ENCODE measurements at regions not wholly inside any gene's neighbourhood (a gene's known extent, or its start where the extent isn't known, plus 50 kb on each side); places are given as distances from the start of the nearest gene placed in this dataset.

- in situ Hi-C loops (cut with MboI): loop anchor here (25.0 kb wide), 1 partner anchor 302 kb away; no protein-coding TSS in a partner anchor
- peaks cover 4% of the 10 kb centered on the region for H3K9me3 ChIP-seq (ENCODE audit: low read depth)
- TF ChIP-seq EZH2 (IDR thresholded peaks at IDR 0.05; ENCODE audit: insufficient read depth, poor library complexity, severe bottlenecking): no peak
- TF ChIP-seq EZH2phosphoT487 (IDR thresholded peaks at IDR 0.05; ENCODE audit: insufficient read depth, low read depth): no peak
These were observed 71.6 kb upstream of the C1GALT1 start for GRCh38 chr7:7110706-7111105.

GRCh38 chr7:7112868-7113267 lies 69.5 kb upstream of the C1GALT1 start:
- no peak overlapping the region for H3K4me3 ChIP-seq
- no peaks in the 10 kb centered on the region for H3K27me3 ChIP-seq (replicated peaks; ENCODE audit: insufficient read depth)
- DNase-seq: no peak
- WGBS, 2 experiments (ENCODE audit: low coverage in 1 of 2, low lambda C conversion rate in 2 of 2, missing lambda C conversion rate in 2 of 2): 75 to 82% methylated on average over 1 of the region's 1 CpG
- no peaks in the 10 kb centered on the region for H4K20me1 ChIP-seq (ENCODE audit: insufficient read depth)
- H2AFZ ChIP-seq: no peak overlapping the region
- no peaks in the 10 kb centered on the region for H3K36me3 ChIP-seq (ENCODE audit: low read depth)
- peaks cover 4% of the 10 kb centered on the region for H3K9me3 ChIP-seq (ENCODE audit: low read depth)
- no peak overlapping the region for H3K9ac ChIP-seq
- no peaks in the 10 kb centered on the region for H3K79me2 ChIP-seq (ENCODE audit: insufficient read depth)
- H3K9me2 ChIP-seq (ENCODE audit: insufficient read depth): no peaks in the 10 kb centered on the region
- TF ChIP-seq EZH2phosphoT487 (IDR thresholded peaks at IDR 0.05; ENCODE audit: insufficient read depth, low read depth): no peak
- TF ChIP-seq EZH2 (IDR thresholded peaks at IDR 0.05; ENCODE audit: insufficient read depth, poor library complexity, severe bottlenecking): no peak
- H3F3A ChIP-seq (ENCODE audit: insufficient read depth): no peaks in the 10 kb centered on the region
- H3K4me1 ChIP-seq (ENCODE audit: insufficient read depth): no peaks in the 10 kb centered on the region
- in situ Hi-C loops (cut with MboI): loop anchor here (25.0 kb wide), 1 partner anchor 299 kb away; no protein-coding TSS in a partner anchor
- H3K4me2 ChIP-seq (ENCODE audit: unreplicated experiment): no peak overlapping the region
- no peak overlapping the region for H3K27ac ChIP-seq

More at GRCh38 chr7:7110706-7111105, 71.6 kb upstream of the C1GALT1 start:
- Histone ChIP-seq H4K20me1 (ENCODE audit: insufficient read depth) (no peaks in the 10 kb centered on the region), H3F3A (ENCODE audit: insufficient read depth) (no peaks in the 10 kb centered on the region), H3K9me2 (ENCODE audit: insufficient read depth) (no peaks in the 10 kb centered on the region), H3K27ac (no peak overlapping the region), H3K36me3 (ENCODE audit: low read depth) (no peaks in the 10 kb centered on the region), H3K9ac (no peak overlapping the region), H3K4me1 (ENCODE audit: insufficient read depth) (no peaks in the 10 kb centered on the region), H3K4me2 (ENCODE audit: unreplicated experiment) (no peak overlapping the region), H3K4me3 (no peak overlapping the region), H3K79me2 (ENCODE audit: insufficient read depth) (no peaks in the 10 kb centered on the region), H3K27me3 (replicated peaks; ENCODE audit: insufficient read depth) (no peaks in the 10 kb centered on the region), H2AFZ (no peak overlapping the region; the same call in 1 of the 2 replicates)
- no peak for DNase-seq

- no peak overlapping the region for H3K9ac ChIP-seq
- in situ Hi-C loops (cut with MboI): loop anchor here (25.0 kb wide), 1 partner anchor 298 kb away; no protein-coding TSS in a partner anchor
- 12 to 15% methylated on average over 6 of the region's 6 CpGs for WGBS, 2 experiments (ENCODE audit: low coverage in 1 of 2, low lambda C conversion rate in 2 of 2, missing lambda C conversion rate in 2 of 2)
These were observed 67.6 kb upstream of the C1GALT1 start for GRCh38 chr7:7114575-7115291.

GRCh38 chr7:7117935-7118586 lies 64.3 kb upstream of the C1GALT1 start:
- no peaks in the 10 kb centered on the region for H3K36me3 ChIP-seq (ENCODE audit: low read depth)
- no peak overlapping the region for H2AFZ ChIP-seq
- H3K79me2 ChIP-seq (ENCODE audit: insufficient read depth): no peaks in the 10 kb centered on the region
- no peak overlapping the region for H3K4me2 ChIP-seq (ENCODE audit: unreplicated experiment)
- no peak overlapping the region for H3K9ac ChIP-seq
- no peak for DNase-seq
- H3K27ac ChIP-seq: no peak overlapping the region
- no peaks in the 10 kb centered on the region; the same call in 1 of the 2 replicates for H4K20me1 ChIP-seq (ENCODE audit: insufficient read depth)
- WGBS, 2 experiments (ENCODE audit: low coverage in 1 of 2, low lambda C conversion rate in 2 of 2, missing lambda C conversion rate in 2 of 2): 73 to 75% methylated on average over 10 of the region's 10 CpGs
- no peak overlapping the region for H3K4me3 ChIP-seq
- H3F3A ChIP-seq (ENCODE audit: insufficient read depth): peaks cover 17% of the 10 kb centered on the region
- in situ Hi-C loops (cut with MboI): loop anchor here (25.0 kb wide), 1 partner anchor 294 kb away; no protein-coding TSS in a partner anchor
- H3K9me2 ChIP-seq (ENCODE audit: insufficient read depth): no peaks in the 10 kb centered on the region
- TF ChIP-seq EZH2 (IDR thresholded peaks at IDR 0.05; ENCODE audit: insufficient read depth, poor library complexity, severe bottlenecking): no peak
- TF ChIP-seq EZH2phosphoT487 (IDR thresholded peaks at IDR 0.05; ENCODE audit: insufficient read depth, low read depth): no peak
- H3K9me3 ChIP-seq (ENCODE audit: low read depth): no peaks in the 10 kb centered on the region
- H3K4me1 ChIP-seq (ENCODE audit: insufficient read depth): peaks cover 16% of the 10 kb centered on the region
- H3K27me3 ChIP-seq (replicated peaks; ENCODE audit: insufficient read depth): no peaks in the 10 kb centered on the region

More at GRCh38 chr7:7114575-7115291, 67.6 kb upstream of the C1GALT1 start:
- DNase-seq: no peak
- Histone ChIP-seq H3K79me2 (ENCODE audit: insufficient read depth) (no peaks in the 10 kb centered on the region), H3K9me3 (ENCODE audit: low read depth) (no peaks in the 10 kb centered on the region), H3K27me3 (replicated peaks; ENCODE audit: insufficient read depth) (no peaks in the 10 kb centered on the region), H4K20me1 (ENCODE audit: insufficient read depth) (no peaks in the 10 kb centered on the region), H3F3A (ENCODE audit: insufficient read depth) (no peaks in the 10 kb centered on the region), H3K4me1 (ENCODE audit: insufficient read depth) (no peaks in the 10 kb centered on the region), H2AFZ (peak overlapping the region; percentile 79), H3K36me3 (ENCODE audit: low read depth) (no peaks in the 10 kb centered on the region), H3K4me3 (no peak overlapping the region), H3K9me2 (ENCODE audit: insufficient read depth) (no peaks in the 10 kb centered on the region), H3K4me2 (ENCODE audit: unreplicated experiment) (no peak overlapping the region), H3K27ac (no peak overlapping the region)
- TF ChIP-seq EZH2phosphoT487 (IDR thresholded peaks at IDR 0.05; ENCODE audit: insufficient read depth, low read depth) (no peak), EZH2 (IDR thresholded peaks at IDR 0.05; ENCODE audit: insufficient read depth, poor library complexity, severe bottlenecking) (no peak)

All from GM23248 (cell line).